HepG2 (cell line): ENCODE measurements at regions not wholly inside any gene's neighbourhood (a gene's known extent, or its start where the extent isn't known, plus 50 kb on each side); places are given as distances from the start of the nearest gene placed in this dataset.

ENCODE experiments used
- FOXP1 ChIP-seq, 2 experiments: fragments of 450-650 bp in 1 of 2; IDR thresholded peaks; 2 replicates each; pipeline ENCODE4 v1.6.1; 2017 to 2018; ENCODE audit warnings: antibody characterized with exemption in 1 of 2
- NR1H2 ChIP-seq: sonication (generic); formaldehyde crosslinking; IDR thresholded peaks from 2 replicates; pipeline ENCODE4 v1.8.1; 2022; ENCODE audit warnings: low read depth, missing genetic modification reagents, borderline replicate concordance
- POLR2A ChIP-seq, 2 experiments: IDR thresholded peaks; 2 replicates each; pipeline ENCODE4 v1.6.1; 2011; ENCODE audit warnings: low read depth in 2 of 2, low read length in 2 of 2, mild to moderate bottlenecking in 1 of 2, moderate library complexity in 1 of 2; ENCODE audit not compliant: insufficient read depth in 1 of 2
- SIN3A ChIP-seq: IDR thresholded peaks from 2 replicates; pipeline ENCODE4 v1.6.1; 2011; ENCODE audit warnings: low read depth, mild to moderate bottlenecking, control low read depth, low read length, borderline replicate concordance
- YEATS4 ChIP-seq: sonication (generic); formaldehyde crosslinking; IDR thresholded peaks from 2 replicates; pipeline ENCODE4 v1.4.0; 2020; ENCODE audit warnings: missing genetic modification reagents, borderline replicate concordance
- ZNF407 ChIP-seq: sonication (generic); formaldehyde crosslinking; IDR thresholded peaks from one replicate; pipeline ENCODE4 v1.5.1; 2020; ENCODE audit warnings: mild to moderate bottlenecking, missing genetic modification reagents; ENCODE audit errors: not compliant biosample characterization

GRCh38 chr2:84320940-84321339, 138.1 kb downstream of the SUCLG1 start:
- no peak for TF ChIP-seq YEATS4
- TF ChIP-seq ZNF407 (CRISPR knock-in tag), result no peak
- TF ChIP-seq POLR2A (IDR thresholded peaks at IDR 0.05; ENCODE audit: insufficient read depth in 1 of 2, low read depth in 2 of 2, low read length in 2 of 2), result no peak
- no peak for TF ChIP-seq FOXP1 (IDR thresholded peaks at IDR 0.05)
- TF ChIP-seq FOXP1 (CRISPR knock-in tag; IDR thresholded peaks at IDR 0.05), result no peak
- no peak for TF ChIP-seq SIN3A
- TF ChIP-seq NR1H2 (CRISPR knock-in tag), result no peak
